K562 (cell line): ENCODE measurements at regions not wholly inside any gene's neighbourhood (a gene's known extent, or its start where the extent isn't known, plus 50 kb on each side); places are given as distances from the start of the nearest gene placed in this dataset.
A peak's percentile ranks its signal among the peaks of the same experiment; 100 is the strongest.

Source experiments
- ATAC-seq: fragments of 200-7000 bp; cut with Tn5 transposase; 3 replicates; pipeline ENCODE4 v1.9.1; 2020; ENCODE audit warnings: moderate library complexity
- BruUV-seq: library from RNA; stranded (reverse); fragments of 400-500 nt; replicated peaks from 2 replicates; lab custom pipeline; 2021; lab: Mats Ljungman, UMichigan
- CTCF ChIA-PET: fragments of 300-600 bp; formaldehyde crosslinking; extraction: SDS; loops from one replicate; lab custom pipeline; 2021; ENCODE audit warnings: low intra/inter-chr PET ratio; lab: Yijun Ruan, JAX
- POLR2A ChIA-PET: fragments of 300-600, 350-650 bp; sonication (Branson Sonifier 250); formaldehyde crosslinking; extraction: SDS; loops from one replicate; lab custom pipeline; 2021; ENCODE audit warnings: antibody characterized with exemption, inconsistent platforms; lab: Yijun Ruan, JAX
- DNase-seq, 4 experiments: peaks; one replicate each; pipeline versions ENCODE4 v3.0.0 to v3.0.0-alpha.2; 2011 to 2018; ENCODE audit warnings: low spot score in 3 of 4, mixed read lengths in 3 of 4; ENCODE audit errors: extremely low read depth in 1 of 4
- FAIRE-seq: peaks from 2 replicates; lab custom pipeline; 2011; peaks lifted over from hg19 to GRCh38; lab: Jason Lieb, UNC
- H2AFZ ChIP-seq: 2 replicates; pipeline ENCODE4 v1.6.0; 2011; ENCODE audit warnings: low read depth, low read length, control low read depth, inconsistent platforms
- H3K27ac ChIP-seq: fragments of 200-600 bp; 3 replicates; pipeline ENCODE4 v1.8.0; 2011; ENCODE audit warnings: low read depth, mild to moderate bottlenecking, control low read depth, inconsistent platforms, low read length, moderate library complexity, mixed read lengths; ENCODE audit errors: extremely low read depth
- H3K27me3 ChIP-seq, 2 experiments: fragments of 300-600 bp in 1 of 2; 2 replicates in 1 of 2; 3 replicates in 1 of 2; pipeline versions ENCODE4 v1.6.0 to v1.8.0; 2011; ENCODE audit warnings: inconsistent platforms in 2 of 2, low read length in 2 of 2, mild to moderate bottlenecking in 1 of 2, mixed read lengths in 1 of 2, moderate library complexity in 1 of 2; ENCODE audit not compliant: control insufficient read depth in 2 of 2, insufficient read depth in 2 of 2
- H3K36me3 ChIP-seq: fragments of 300-600 bp; 3 replicates; pipeline ENCODE4 v1.8.0; 2011; ENCODE audit warnings: mild to moderate bottlenecking, low read length, inconsistent platforms; ENCODE audit not compliant: control insufficient read depth, insufficient read depth
- H3K4me1 ChIP-seq, 2 experiments: fragments of 200-600 bp in 1 of 2; replicated peaks in 1 of 2; 2 replicates in 1 of 2; 3 replicates in 1 of 2; pipeline versions ENCODE4 v1.5.1 to v1.8.0; 2011; ENCODE audit warnings: inconsistent platforms in 2 of 2, low read length in 2 of 2, mild to moderate bottlenecking in 1 of 2, mixed read lengths in 1 of 2, moderate library complexity in 1 of 2; ENCODE audit not compliant: control insufficient read depth in 2 of 2, insufficient read depth in 2 of 2
- H3K4me2 ChIP-seq: 2 replicates; pipeline ENCODE4 v1.6.1; 2011; ENCODE audit warnings: low read length, control low read depth, inconsistent platforms, mixed read lengths; ENCODE audit not compliant: insufficient read depth
- H3K4me3 ChIP-seq: fragments of 200-600 bp; sonication (generic), shearing (Covaris generic); 2 replicates; pipeline ENCODE4 v1.5.1; 2016; ENCODE audit warnings: control low read depth, inconsistent platforms
- H3K79me2 ChIP-seq: fragments of 200-600 bp; 3 replicates; pipeline ENCODE4 v1.8.0; 2011; ENCODE audit warnings: low read length, inconsistent platforms; ENCODE audit not compliant: control insufficient read depth, insufficient read depth
- H3K9ac ChIP-seq, 2 experiments: 2 replicates each; pipeline versions ENCODE4 v1.6.0 to v1.6.1; 2011; ENCODE audit warnings: low read depth in 2 of 2, low read length in 2 of 2, control low read depth in 1 of 2, inconsistent platforms in 1 of 2, mild to moderate bottlenecking in 1 of 2, mixed read lengths in 1 of 2; ENCODE audit not compliant: insufficient read depth in 1 of 2
- H3K9me1 ChIP-seq: one replicate; pipeline ENCODE4 v1.6.0; 2011; ENCODE audit warnings: inconsistent platforms, mild to moderate bottlenecking, low read length, moderate library complexity; ENCODE audit not compliant: control insufficient read depth, insufficient read depth
- H3K9me3 ChIP-seq: replicated peaks from 2 replicates; pipeline ENCODE4 v1.5.1; 2011; ENCODE audit warnings: low read depth, low read length, inconsistent platforms; ENCODE audit not compliant: control insufficient read depth, insufficient read depth
- H4K20me1 ChIP-seq: replicated peaks from 2 replicates; pipeline ENCODE4 v1.6.1; 2011; ENCODE audit warnings: low read length, inconsistent platforms, mixed read lengths; ENCODE audit not compliant: control insufficient read depth, insufficient read depth
- ELF4 ChIP-seq: fragments of 450-650 bp; formaldehyde crosslinking; IDR thresholded peaks from 2 replicates; pipeline ENCODE4 v1.4.0; 2022; ENCODE audit warnings: missing genetic modification characterization
- MCM2 ChIP-seq: fragments of 450-650 bp; IDR thresholded peaks from 2 replicates; pipeline ENCODE4 v1.6.1; 2017; ENCODE audit warnings: low read depth, mild to moderate bottlenecking
- PATZ1 ChIP-seq: fragments of 250-450 bp; sonication (Bioruptor Pico); IDR thresholded peaks from 2 replicates; pipeline ENCODE4 v1.5.0; 2020; ENCODE audit warnings: mild to moderate bottlenecking, borderline replicate concordance
- PHTF2 ChIP-seq: fragments of 250-450 bp; sonication (Bioruptor Pico); IDR thresholded peaks from 2 replicates; pipeline ENCODE4 v1.5.0; 2021; ENCODE audit warnings: mild to moderate bottlenecking
- RCOR1 ChIP-seq, 2 experiments: IDR thresholded peaks; 2 replicates each; pipeline ENCODE4 v1.6.1; 2012; ENCODE audit warnings: low read depth in 2 of 2, low read length in 2 of 2, borderline replicate concordance in 1 of 2, improper control_type of control experiment in 1 of 2
- SMAD4 ChIP-seq: fragments of 250-450 bp; sonication (Bioruptor Pico); conservative IDR thresholded peaks from 2 replicates; pipeline ENCODE4 v1.8.0; 2021; ENCODE audit warnings: inconsistent platforms, mild to moderate bottlenecking, moderate library complexity
- SMARCA4 ChIP-seq: fragments of 450-650 bp; IDR thresholded peaks from 2 replicates; pipeline ENCODE4 v1.6.1; 2016
- TAF1 ChIP-seq: IDR thresholded peaks from 2 replicates; pipeline ENCODE4 v1.6.1; 2011; ENCODE audit warnings: mild to moderate bottlenecking, low read length, moderate library complexity; ENCODE audit not compliant: insufficient read depth, control insufficient read depth, severe bottlenecking; ENCODE audit errors: extremely low read depth
- TBL1XR1 ChIP-seq, 2 experiments: IDR thresholded peaks; 2 replicates each; pipeline ENCODE4 v1.6.1; 2012; ENCODE audit warnings: improper control_type of control experiment in 2 of 2, low read length in 2 of 2, mild to moderate bottlenecking in 1 of 2
- THAP7 ChIP-seq: fragments of 250-450 bp; sonication (Bioruptor Pico); IDR thresholded peaks from 2 replicates; pipeline ENCODE4 v1.5.0; 2021
- ZBTB8A ChIP-seq: fragments of 450-650 bp; IDR thresholded peaks from 2 replicates; pipeline ENCODE4 v1.6.1; 2018; ENCODE audit warnings: mild to moderate bottlenecking, moderate library complexity; ENCODE audit not compliant: partially characterized antibody
- ZNF12 ChIP-seq: sonication (generic); formaldehyde crosslinking; IDR thresholded peaks from 2 replicates; pipeline ENCODE4 v1.4.0; 2020; ENCODE audit warnings: mild to moderate bottlenecking, missing genetic modification reagents
- ZNF347 ChIP-seq: fragments of 450-650 bp; formaldehyde crosslinking; IDR thresholded peaks from 2 replicates; pipeline ENCODE4 v1.4.0; 2020; ENCODE audit warnings: low read depth, mild to moderate bottlenecking, moderate library complexity
- ZNF655 ChIP-seq: fragments of 250-450 bp; sonication (Bioruptor Pico); IDR thresholded peaks from 2 replicates; pipeline ENCODE4 v1.5.0; 2021
- WGBS: fragments of 100-300 bp; shearing (Covaris generic); methylation state at CpG from one replicate; pipeline ENCODE4 v1.1.6; 2016; ENCODE audit warnings: low coverage, mixed read lengths; ENCODE audit not compliant: insufficient coverage; ENCODE audit errors: missing lambda C conversion rate; 5-methylcytosine and 5-hydroxymethylcytosine counted together
- in situ Hi-C: fragments of 300-500 bp; cut with MboI; formaldehyde crosslinking; loops from 4 replicates; pipeline ENCODE4 v1.15.0; 2018; ENCODE audit warnings: inconsistent platforms, mixed read lengths
- intact Hi-C: fragments of 100-400 bp; cut with micrococcal nuclease; formaldehyde crosslinking; loops from 2 replicates; pipeline ENCODE4 v1.14.2; 2022

- TF ChIP-seq SMAD4 (CRISPR knock-in tag) (no peak), ZNF347 (0 out of 2 replicates have a peak, but pooled peaks have one; percentile 28), ZBTB8A (peak; percentile 48), ZNF655 (CRISPR knock-in tag) (no peak), THAP7 (CRISPR knock-in tag) (peak; percentile 52; the same call in 1 of the 2 replicates)
Measured at GRCh38 chr6:26284537-26285142, 80.4 kb upstream of the BTN3A2 start (continued).

- H2AFZ ChIP-seq: peak overlapping the region; percentile 28
- TF ChIP-seq TAF1 (peak; percentile 91), ELF4 (CRISPR knock-in tag) (peak; percentile 73), RCOR1 (IDR thresholded peaks at IDR 0.05; ENCODE audit: borderline replicate concordance in 1 of 2, low read depth in 2 of 2, low read length in 2 of 2) (peak; percentile 65 to 96; a peak in 3 of 4 replicates), SMARCA4 (peak; percentile 89), PHTF2 (peak; percentile 92), PATZ1 (CRISPR knock-in tag) (peak; percentile 50; the same call in 1 of the 2 replicates), ZNF12 (CRISPR knock-in tag) (peak; percentile 87; the same call in 1 of the 2 replicates), MCM2 (no peak), TBL1XR1 (IDR thresholded peaks at IDR 0.05; ENCODE audit: low read length in 2 of 2) (peak; percentile 81 to 94; a peak in 3 of 4 replicates)
Measured at GRCh38 chr6:26285143-26286134, 79.6 kb upstream of the BTN3A2 start.

More at GRCh38 chr6:26285143-26286134, 79.6 kb upstream of the BTN3A2 start:
- Histone ChIP-seq H3K4me1 (peaks cover 11 to 19% of the 10 kb centered on the region in 2 experiments; a peak in 4 of 5 replicates), H3K4me2 (peak overlapping the region; percentile 84), H3K27me3 (no peaks in the 10 kb centered on the region), H3K36me3 (peaks cover 53% of the 10 kb centered on the region), H3K9me3 (peaks cover 20% of the 10 kb centered on the region), H3K79me2 (peaks cover 53% of the 10 kb centered on the region), H3K9ac (peak overlapping the region; percentile 90 to 96), H4K20me1 (peaks cover 7% of the 10 kb centered on the region; the same call in 1 of the 2 replicates), H3K27ac (peak overlapping the region; percentile 97), H3K4me3 (peak overlapping the region; percentile 50), H3K9me1 (no peaks in the 10 kb centered on the region)
- FAIRE-seq (peak; percentile 98), DNase-seq (peak; percentile 89 to 100 (median 92)), ATAC-seq (peak; percentile 84)
- ChIA-PET POLR2A (interaction anchor here (0.6 to 4.8 kb wide), 38 partner anchors 10 to 1608 kb away, joined by 3 to 194 read pairs (median 9); a partner anchor contains a TSS), CTCF (interaction anchor here (0.6 to 1.0 kb wide), 2 partner anchors 81 to 247 kb away, joined by 3 to 4 read pairs; a partner anchor contains a TSS)
- under 1% methylated on average over 53 of the region's 53 CpGs for WGBS
- in situ Hi-C loops: no loop called here
- TSS peak; percentile 76 for BruUV-seq
- intact Hi-C loops: loop anchor here (1.0 to 10.0 kb wide), 8 partner anchors 19 to 859 kb away; a partner anchor contains a TSS
